OCI-M1 (cell line): ENCODE measurements at regions not wholly inside any gene's neighbourhood (a gene's known extent, or its start where the extent isn't known, plus 50 kb on each side); places are given as distances from the start of the nearest gene placed in this dataset.

Source experiments
- DNase-seq: peaks from one replicate; lab custom pipeline; 2025; lab: John Stamatoyannopoulos, UW

- DNase-seq: no peak
These were observed 539.8 kb upstream of the RAB6C start for GRCh38 chr2:129439406-129440302.

- no peak for DNase-seq
These were observed 537.9 kb upstream of the RAB6C start for GRCh38 chr2:129441610-129442009.

GRCh38 chr2:129443235-129443864 lies 536.1 kb upstream of the RAB6C start:
- DNase-seq: peak; percentile 40

- DNase-seq: no peak
These were observed 535.4 kb upstream of the RAB6C start for GRCh38 chr2:129443865-129444739.

GRCh38 chr2:129444751-129445150 lies 534.7 kb upstream of the RAB6C start:
- no peak for DNase-seq

GRCh38 chr2:129456691-129457090 lies 522.8 kb upstream of the RAB6C start:
- DNase-seq: no peak

- no peak for DNase-seq
These were observed 522.1 kb upstream of the RAB6C start for GRCh38 chr2:129457277-129457818.

GRCh38 chr2:129458006-129458405 lies 521.5 kb upstream of the RAB6C start:
- DNase-seq: no peak

GRCh38 chr2:129458436-129458835 lies 521.0 kb upstream of the RAB6C start:
- no peak for DNase-seq

- DNase-seq: no peak
These were observed 520.1 kb upstream of the RAB6C start for GRCh38 chr2:129459200-129459876.

GRCh38 chr2:129459881-129460280 lies 519.6 kb upstream of the RAB6C start:
- no peak for DNase-seq

- no peak for DNase-seq
These were observed 518.9 kb upstream of the RAB6C start for GRCh38 chr2:129460299-129461198.

GRCh38 chr2:129462349-129462748 lies 517.1 kb upstream of the RAB6C start:
- no peak for DNase-seq

- DNase-seq: no peak
These were observed 516.5 kb upstream of the RAB6C start for GRCh38 chr2:129462967-129463366.

- no peak for DNase-seq
These were observed 515.4 kb upstream of the RAB6C start for GRCh38 chr2:129464036-129464435.

GRCh38 chr2:129464631-129465030 lies 514.8 kb upstream of the RAB6C start:
- DNase-seq: no peak

GRCh38 chr2:129465045-129465444 lies 514.4 kb upstream of the RAB6C start:
- DNase-seq: no peak

GRCh38 chr2:129466389-129466788 lies 513.1 kb upstream of the RAB6C start:
- no peak for DNase-seq

GRCh38 chr2:129467012-129467779 lies 512.3 kb upstream of the RAB6C start:
- no peak for DNase-seq

GRCh38 chr2:129467941-129468340 lies 511.5 kb upstream of the RAB6C start:
- DNase-seq: no peak
